GM11168 (cell line): ENCODE measurements at regions not wholly inside any gene's neighbourhood (a gene's known extent, or its start where the extent isn't known, plus 50 kb on each side); places are given as distances from the start of the nearest gene placed in this dataset.
"Not testable (repeated sequence)": the region's sequence is repeated elsewhere in the genome, so short reads cannot be mapped to it uniquely, and the experiment has no call there.

ENCODE experiments used
- in situ Hi-C: fragments of 300-500 bp; cut with MboI; formaldehyde crosslinking; loops from one replicate; pipeline ENCODE4 v1.12.0; 2022; ENCODE audit warnings: low sequenced_read_pairs; ENCODE audit not compliant: unreplicated experiment

- in situ Hi-C loops: no loop called here
Measured at GRCh38 chr5:57937501-57938173, 455.0 kb upstream of the ACTBL2 start.

DNA sequence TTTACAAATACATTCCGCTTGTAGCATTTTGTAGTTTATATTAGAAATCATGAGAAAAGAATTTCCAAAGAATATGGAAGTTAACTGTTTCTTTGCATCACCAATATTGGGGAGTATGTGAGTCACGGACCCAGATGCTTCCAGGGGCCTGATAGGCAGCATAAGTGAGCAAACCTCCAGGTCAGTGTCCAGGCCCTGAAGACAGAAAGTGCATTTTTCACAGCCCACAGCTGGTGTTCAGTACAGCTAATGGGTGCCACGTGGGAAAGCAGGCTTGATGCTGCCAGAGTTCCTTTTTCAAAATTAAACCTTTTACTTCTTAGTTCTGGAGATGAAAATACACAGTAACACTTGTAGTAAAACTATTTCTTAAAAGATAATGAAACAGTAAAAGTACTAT lies 454.4 kb upstream of the ACTBL2 start:
- in situ Hi-C loops: no loop called here

GRCh38 chr5:57932761-57933160 lies 450.1 kb upstream of the ACTBL2 start:
- in situ Hi-C loops: no loop called here

- in situ Hi-C loops: no loop called here
Measured at GRCh38 chr5:57931807-57932206, 449.2 kb upstream of the ACTBL2 start.

DNA sequence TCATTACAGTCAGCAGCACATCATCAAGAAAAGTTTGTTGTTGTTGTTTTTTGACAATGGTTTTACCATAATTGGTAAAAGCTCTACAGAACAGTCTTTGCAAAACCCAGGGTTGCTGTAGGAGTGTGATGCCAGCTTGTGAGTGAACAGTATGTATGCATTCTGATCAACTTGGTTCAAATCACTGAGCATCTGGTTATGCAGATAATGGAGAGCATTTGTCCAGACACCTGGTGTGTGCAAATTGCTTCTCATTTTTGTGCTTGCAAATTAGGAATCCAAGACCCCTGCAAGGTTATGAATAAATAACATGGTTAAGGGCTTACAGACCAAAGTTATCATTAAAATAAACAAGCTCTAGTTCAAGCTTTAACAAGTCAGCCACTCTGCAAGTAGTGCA lies 448.7 kb upstream of the ACTBL2 start:
- in situ Hi-C loops: no loop called here

DNA sequence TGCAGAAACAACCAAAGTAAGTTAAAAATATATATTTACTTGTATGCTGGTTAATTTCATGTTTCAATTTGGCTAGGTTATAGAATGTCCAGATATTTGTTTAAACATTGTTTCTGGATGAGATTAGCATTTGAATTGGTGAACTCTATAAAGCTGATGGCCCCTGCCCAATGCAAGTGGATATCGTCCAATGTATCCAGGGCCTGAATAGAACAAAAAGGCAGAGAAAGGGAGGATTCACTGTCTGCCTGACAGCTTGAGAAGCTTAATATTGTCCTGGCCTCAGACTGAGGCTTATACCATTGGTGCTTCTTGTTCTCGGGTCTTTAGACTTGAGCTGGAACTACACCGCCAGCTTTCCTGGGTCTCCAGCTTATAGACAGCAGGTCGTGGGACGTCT lies 446.7 kb upstream of the ACTBL2 start:
- in situ Hi-C loops: no loop called here

DNA sequence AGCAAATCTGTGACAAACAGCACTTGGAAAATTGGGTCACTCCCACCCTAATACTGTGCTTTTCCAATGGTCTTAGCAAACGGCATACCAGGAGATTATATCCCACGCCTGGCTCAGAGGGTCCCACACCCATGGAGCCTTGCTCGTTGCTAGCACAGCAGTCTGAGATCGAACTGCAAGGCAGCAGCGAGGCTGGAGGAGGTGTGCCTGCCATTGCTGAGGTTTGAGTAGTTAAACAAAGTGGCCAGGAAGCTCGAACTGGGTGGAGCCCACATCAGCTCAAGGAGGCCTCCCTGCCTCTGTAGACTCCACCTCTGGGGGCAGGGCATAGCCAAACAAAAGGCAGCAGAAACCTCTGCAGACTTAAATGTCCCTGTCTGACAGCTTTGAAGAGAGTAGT lies 440.5 kb upstream of the ACTBL2 start:
- in situ Hi-C loops: not testable (repeated sequence)

GRCh38 chr5:57917004-57917403 lies 434.4 kb upstream of the ACTBL2 start:
- in situ Hi-C loops: no loop called here

DNA sequence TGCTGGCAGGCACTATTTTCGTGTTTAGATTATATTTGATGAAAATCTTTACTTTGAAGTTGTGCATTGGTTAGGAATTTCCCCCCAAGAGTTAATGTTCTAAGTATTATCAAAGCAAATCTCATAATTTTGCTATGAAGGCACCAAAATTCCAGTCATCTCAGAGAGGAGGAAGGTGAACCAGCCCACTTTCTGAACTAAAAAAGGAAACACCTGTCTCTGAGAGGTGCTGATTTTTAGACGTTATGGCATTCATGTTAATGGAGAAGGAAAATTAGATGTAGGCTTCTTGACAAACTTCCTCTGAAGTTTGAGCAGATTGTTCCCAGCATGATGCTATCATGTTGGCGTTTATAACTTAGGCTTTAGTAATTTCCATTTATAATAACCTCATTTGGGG lies 432.9 kb upstream of the ACTBL2 start:
- in situ Hi-C loops: no loop called here

DNA sequence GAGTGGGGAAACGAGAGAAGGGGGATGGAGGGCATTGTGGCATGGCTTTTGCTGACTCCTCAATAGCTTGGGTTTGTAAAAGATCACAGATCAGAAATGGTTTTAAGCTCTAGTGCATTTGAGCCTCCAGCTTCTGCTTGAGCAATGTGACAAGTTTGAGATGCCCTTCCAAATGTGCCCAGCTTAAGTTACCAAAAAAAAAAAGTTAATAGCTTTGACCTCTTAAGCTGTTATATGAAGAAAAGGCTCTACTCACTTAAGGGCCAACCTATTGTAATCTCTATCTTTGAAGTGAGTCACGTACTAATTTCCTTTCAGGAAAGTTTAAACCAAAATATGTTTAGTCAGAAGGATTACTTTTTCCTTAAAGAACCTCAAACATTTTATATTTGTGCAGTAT lies 428.8 kb upstream of the ACTBL2 start:
- in situ Hi-C loops: no loop called here

DNA sequence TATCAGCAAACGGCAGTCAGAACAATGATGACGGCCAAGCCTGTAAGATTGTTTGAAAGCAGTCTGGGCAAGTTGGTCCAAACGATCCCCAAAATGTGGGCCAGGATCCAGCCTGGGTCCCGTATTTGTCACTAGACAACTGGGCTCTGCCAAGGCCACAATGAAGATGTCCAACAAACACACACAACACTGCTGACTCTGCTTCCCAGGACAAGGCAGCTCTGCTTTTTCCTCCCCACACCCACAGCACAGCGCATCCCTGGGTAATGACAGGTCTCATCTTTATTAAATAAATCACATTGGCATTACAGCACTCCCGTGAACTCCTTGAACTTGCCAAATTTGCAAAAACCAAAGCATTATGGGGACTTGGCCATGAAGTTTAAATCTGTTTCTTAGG lies 424.1 kb upstream of the ACTBL2 start:
- in situ Hi-C loops: no loop called here

DNA sequence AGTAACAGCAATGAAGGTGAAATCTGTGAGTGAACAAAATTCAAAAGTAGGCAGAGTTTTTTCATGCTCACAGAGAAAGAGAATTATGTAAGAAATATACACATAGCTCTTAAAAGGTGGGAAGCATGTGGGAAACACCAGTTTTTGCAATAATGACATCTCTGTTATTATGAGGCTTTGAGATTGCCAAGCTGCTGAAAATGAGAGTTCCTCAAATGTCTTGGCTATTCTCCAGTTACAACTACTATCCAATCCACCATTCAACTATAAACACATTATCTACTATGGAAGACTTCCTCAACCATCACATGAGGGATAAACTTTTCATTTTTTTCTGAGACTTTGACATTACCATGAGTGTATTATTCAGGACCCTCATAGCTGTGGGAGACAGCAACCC lies 420.8 kb upstream of the ACTBL2 start:
- in situ Hi-C loops: no loop called here

DNA sequence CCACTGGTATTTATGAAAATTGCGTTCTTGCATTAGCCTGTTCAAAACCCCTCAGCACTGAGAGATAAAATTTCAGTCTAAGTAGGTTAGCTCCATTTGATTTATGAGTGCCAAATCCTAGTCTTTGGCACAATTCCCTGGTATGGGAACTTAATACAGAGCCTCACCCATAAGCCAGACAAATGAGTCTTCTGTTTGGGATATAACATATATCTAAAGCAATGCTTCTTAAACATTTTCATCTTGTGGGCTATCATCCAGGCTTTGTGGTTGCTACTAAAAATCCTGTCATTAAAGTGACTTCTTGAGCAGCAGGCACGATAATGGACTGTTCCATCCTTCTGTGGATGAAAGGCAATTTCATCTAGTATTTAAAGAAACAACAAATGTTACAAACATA lies 419.5 kb upstream of the ACTBL2 start:
- in situ Hi-C loops: no loop called here

DNA sequence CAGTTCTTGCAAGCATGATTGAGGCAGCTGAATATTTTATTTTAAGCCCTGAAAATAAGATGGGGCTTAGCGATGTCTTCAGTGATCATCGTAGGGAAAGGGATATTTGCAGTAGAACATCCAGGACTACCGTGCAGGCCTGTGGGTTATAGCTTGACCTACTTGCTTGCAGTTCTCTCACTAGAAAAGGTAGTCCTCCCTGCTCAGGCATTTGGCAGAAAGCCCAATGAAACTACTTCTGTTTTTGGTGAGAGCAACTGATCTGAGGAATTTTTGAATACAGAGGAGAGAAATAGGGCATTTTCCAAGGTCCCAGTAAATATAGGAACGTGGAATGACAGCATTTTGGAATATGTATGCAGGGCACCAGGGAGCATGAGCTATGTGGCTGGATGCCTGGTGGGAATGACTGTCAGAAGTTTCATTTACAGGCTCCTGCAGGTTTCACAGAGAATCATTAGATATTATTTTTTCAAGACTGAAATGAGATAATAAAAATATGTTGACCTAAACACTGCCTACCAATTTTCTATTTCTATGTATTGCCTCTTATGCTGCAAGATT lies 417.9 kb upstream of the ACTBL2 start:
- in situ Hi-C loops: no loop called here

GRCh38 chr5:57896576-57896975 lies 414.0 kb upstream of the ACTBL2 start:
- in situ Hi-C loops: no loop called here

GRCh38 chr5:57895766-57896165 lies 413.2 kb upstream of the ACTBL2 start:
- in situ Hi-C loops: no loop called here

DNA sequence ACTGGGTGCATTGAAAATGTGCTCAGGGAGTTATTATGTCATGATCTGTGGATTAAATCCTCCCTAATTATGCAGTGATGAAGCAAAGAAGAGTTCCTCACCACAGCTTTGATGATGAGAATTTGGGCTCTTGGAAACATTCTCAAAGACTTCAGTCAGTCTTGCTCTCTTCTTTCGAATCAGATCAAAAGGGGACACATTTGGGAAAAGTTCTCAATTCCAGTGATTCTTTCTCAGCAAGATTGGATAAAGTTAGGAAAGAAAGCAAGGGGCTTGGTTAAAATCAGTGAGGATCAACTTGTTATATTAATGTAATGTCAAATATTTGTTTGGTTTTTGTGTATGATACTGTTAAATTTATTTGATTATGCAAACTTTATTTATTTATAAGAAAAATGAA lies 411.3 kb upstream of the ACTBL2 start:
- in situ Hi-C loops: no loop called here

DNA sequence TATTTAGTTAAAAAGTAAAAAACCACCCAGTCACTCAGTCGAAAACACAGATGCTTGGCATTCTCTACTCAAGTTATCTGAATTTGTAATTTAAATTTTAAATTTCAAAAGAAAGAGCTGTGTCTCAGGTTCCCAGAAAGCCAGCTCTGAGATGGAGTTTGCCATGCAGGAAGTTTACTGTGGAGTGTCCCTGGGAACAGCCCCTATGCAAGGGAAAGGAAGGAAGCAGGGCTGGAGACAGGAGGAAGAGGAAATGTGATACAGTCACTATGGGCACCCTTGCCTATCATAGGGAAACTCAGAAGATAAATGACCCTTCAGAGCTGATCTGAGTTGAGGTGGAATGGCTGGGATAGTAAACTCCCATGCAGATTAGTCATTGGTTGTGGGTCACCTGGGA lies 408.8 kb upstream of the ACTBL2 start:
- in situ Hi-C loops: no loop called here

- in situ Hi-C loops: no loop called here
Measured at GRCh38 chr5:57889558-57889957, 406.9 kb upstream of the ACTBL2 start.

GRCh38 chr5:57887851-57888621 lies 405.4 kb upstream of the ACTBL2 start:
- in situ Hi-C loops: no loop called here

- in situ Hi-C loops: no loop called here
Measured at GRCh38 chr5:57884346-57885102, 401.9 kb upstream of the ACTBL2 start.
